ENCODE measurements at regions not wholly inside any gene's neighbourhood (a gene's known extent, or its start where the extent isn't known, plus 50 kb on each side); places are given as distances from the start of the nearest gene placed in this dataset.
"Not testable (repeated sequence)": the region's sequence is repeated elsewhere in the genome, so short reads cannot be mapped to it uniquely, and the experiment has no call there.

GRCh38 chr15:22284795-22285420, 173.8 kb upstream of the GOLGA6L22 start:
- TF ChIP-seq YY1 (IDR thresholded peaks at IDR 0.05; ENCODE audit: insufficient read depth, insufficient read length); ZNF274 (IDR thresholded peaks at IDR 0.05; ENCODE audit: low read depth, low read length): not testable (repeated sequence)
